Stimulated activated naive CD8-positive, alpha-beta T cell treated with anti-CD3 and anti-CD28 coated beads, Interleukin-15, amount 100 ng/mL, for 72 hours (primary cell): ENCODE measurements at regions not wholly inside any gene's neighbourhood (a gene's known extent, or its start where the extent isn't known, plus 50 kb on each side); places are given as distances from the start of the nearest gene placed in this dataset.
"Not testable (repeated sequence)": the region's sequence is repeated elsewhere in the genome, so short reads cannot be mapped to it uniquely, and the experiment has no call there.

Experiments
- ATAC-seq: fragments of 150-1000 bp; cut with Tn5 transposase; 2 replicates; pipeline ENCODE4 v1.10.0; 2021; ENCODE audit warnings: mild to moderate bottlenecking, moderate library complexity
- DNase-seq, 2 donors: peaks; one replicate each; pipeline ENCODE4 v3.0.0; 2021 to 2022
- H3K27ac Mint-ChIP-seq, 2 donors: one replicate each; pipeline ENCODE4 v1.8.0; 2022; ENCODE audit warnings: mild to moderate bottlenecking in 2 of 2, mixed read lengths in 2 of 2, moderate library complexity in 2 of 2
- H3K27me3 Mint-ChIP-seq: one replicate; pipeline ENCODE4 v1.8.0; 2022; ENCODE audit warnings: mixed read lengths
- H3K4me1 Mint-ChIP-seq: one replicate; pipeline ENCODE4 v1.8.0; 2022; ENCODE audit warnings: mild to moderate bottlenecking, mixed read lengths
- H3K4me3 Mint-ChIP-seq, 2 donors: one replicate each; pipeline ENCODE4 v1.8.0; 2022; ENCODE audit warnings: mild to moderate bottlenecking in 2 of 2, mixed read lengths in 2 of 2, moderate library complexity in 1 of 2
- H3K9me3 Mint-ChIP-seq, 2 donors: one replicate each; pipeline ENCODE4 v1.8.0; 2022; ENCODE audit warnings: mixed read lengths in 2 of 2

- no peaks in the 10 kb centered on the region for H3K9me3 Mint-ChIP-seq
- no peak for DNase-seq
- no peak overlapping the region for H3K4me3 Mint-ChIP-seq
- no peaks in the 10 kb centered on the region for H3K4me1 Mint-ChIP-seq
- H3K27ac Mint-ChIP-seq: no peak overlapping the region
- no peak for ATAC-seq
- peaks cover 26% of the 10 kb centered on the region for H3K27me3 Mint-ChIP-seq
These were observed 147.1 kb upstream of the SH3BP4 start for GRCh38 chr2:234804704-234805103.

GRCh38 chr2:234802845-234803171 lies 149.0 kb upstream of the SH3BP4 start:
- no peak for DNase-seq
- Mint-ChIP-seq H3K27ac (no peak overlapping the region), H3K9me3 (no peaks in the 10 kb centered on the region), H3K27me3 (peaks cover 24% of the 10 kb centered on the region), H3K4me3 (no peak overlapping the region), H3K4me1 (no peaks in the 10 kb centered on the region)
- ATAC-seq: no peak

GRCh38 chr2:234802071-234802844 lies 149.6 kb upstream of the SH3BP4 start:
- DNase-seq: no peak

GRCh38 chr2:234797566-234798250 lies 154.1 kb upstream of the SH3BP4 start:
- peaks cover 24% of the 10 kb centered on the region for H3K27me3 Mint-ChIP-seq
- H3K9me3 Mint-ChIP-seq: no peaks in the 10 kb centered on the region
- no peak overlapping the region for H3K27ac Mint-ChIP-seq
- DNase-seq (no peak), ATAC-seq (no peak)
- H3K4me3 Mint-ChIP-seq: no peak overlapping the region
- H3K4me1 Mint-ChIP-seq: no peaks in the 10 kb centered on the region

More at GRCh38 chr2:234802071-234802844, 149.6 kb upstream of the SH3BP4 start:
- ATAC-seq: no peak
- no peak overlapping the region for H3K4me3 Mint-ChIP-seq
- H3K27me3 Mint-ChIP-seq: peaks cover 24% of the 10 kb centered on the region
- H3K9me3 Mint-ChIP-seq: no peaks in the 10 kb centered on the region
- no peak overlapping the region for H3K27ac Mint-ChIP-seq
- no peaks in the 10 kb centered on the region for H3K4me1 Mint-ChIP-seq

GRCh38 chr2:234796045-234796591 lies 155.7 kb upstream of the SH3BP4 start:
- peaks cover 24% of the 10 kb centered on the region for H3K27me3 Mint-ChIP-seq
- H3K4me3 Mint-ChIP-seq: no peak overlapping the region
- H3K27ac Mint-ChIP-seq: no peak overlapping the region
- no peaks in the 10 kb centered on the region for H3K9me3 Mint-ChIP-seq
- no peaks in the 10 kb centered on the region for H3K4me1 Mint-ChIP-seq
- no peak for ATAC-seq
- no peak for DNase-seq

- Mint-ChIP-seq H3K4me1 (no peaks in the 10 kb centered on the region), H3K9me3 (no peaks in the 10 kb centered on the region), H3K4me3 (no peak overlapping the region), H3K27ac (peak overlapping the region in 1 of 2 donors; percentile 2), H3K27me3 (peaks cover 17% of the 10 kb centered on the region)
- no peak for ATAC-seq
- DNase-seq: no peak
These were observed 156.4 kb upstream of the SH3BP4 start for GRCh38 chr2:234795272-234795920.

- no peak overlapping the region for H3K4me3 Mint-ChIP-seq
- H3K27me3 Mint-ChIP-seq: peaks cover 11% of the 10 kb centered on the region
- H3K9me3 Mint-ChIP-seq: no peaks in the 10 kb centered on the region
- DNase-seq (no peak), ATAC-seq (no peak)
- H3K4me1 Mint-ChIP-seq: no peaks in the 10 kb centered on the region
- H3K27ac Mint-ChIP-seq: peak overlapping the region in 1 of 2 donors; percentile 2
These were observed 157.0 kb upstream of the SH3BP4 start for GRCh38 chr2:234794866-234795265.

GRCh38 chr2:234793212-234793785 lies 158.5 kb upstream of the SH3BP4 start:
- ATAC-seq: no peak
- no peak for DNase-seq
- H3K27me3 Mint-ChIP-seq: peaks cover under 1% of the 10 kb centered on the region
- H3K27ac Mint-ChIP-seq: no peak overlapping the region
- no peaks in the 10 kb centered on the region for H3K9me3 Mint-ChIP-seq
- H3K4me3 Mint-ChIP-seq: no peak overlapping the region
- H3K4me1 Mint-ChIP-seq: no peaks in the 10 kb centered on the region

- Mint-ChIP-seq H3K9me3 (no peaks in the 10 kb centered on the region), H3K27me3 (no peaks in the 10 kb centered on the region), H3K4me3 (no peak overlapping the region), H3K27ac (no peak overlapping the region), H3K4me1 (no peaks in the 10 kb centered on the region)
- no peak for DNase-seq
- ATAC-seq: no peak
These were observed 159.2 kb upstream of the SH3BP4 start for GRCh38 chr2:234792621-234793022.

GRCh38 chr2:234792096-234792495 lies 159.7 kb upstream of the SH3BP4 start:
- H3K4me1 Mint-ChIP-seq, H3K4me3 Mint-ChIP-seq, DNase-seq, H3K27me3 Mint-ChIP-seq, H3K27ac Mint-ChIP-seq, H3K9me3 Mint-ChIP-seq, ATAC-seq: not testable (repeated sequence)

GRCh38 chr2:234790380-234790779 lies 161.4 kb upstream of the SH3BP4 start:
- DNase-seq (no peak), ATAC-seq (no peak)
- Mint-ChIP-seq H3K4me3 (no peak overlapping the region), H3K27ac (peak overlapping the region; percentile 14 to 49), H3K9me3 (no peaks in the 10 kb centered on the region), H3K4me1 (no peaks in the 10 kb centered on the region), H3K27me3 (no peaks in the 10 kb centered on the region)

GRCh38 chr2:234789556-234790325 lies 162.1 kb upstream of the SH3BP4 start:
- no peak for DNase-seq
- Mint-ChIP-seq H3K27ac (peak overlapping the region in 1 of 2 donors; percentile 7), H3K9me3 (no peaks in the 10 kb centered on the region), H3K4me3 (no peak overlapping the region), H3K27me3 (no peaks in the 10 kb centered on the region), H3K4me1 (no peaks in the 10 kb centered on the region)
- no peak for ATAC-seq

GRCh38 chr2:234788841-234789240 lies 163.0 kb upstream of the SH3BP4 start:
- H3K4me3 Mint-ChIP-seq: no peak overlapping the region
- peaks cover 4 to 8% of the 10 kb centered on the region in 2 donors for H3K9me3 Mint-ChIP-seq
- no peak overlapping the region for H3K27ac Mint-ChIP-seq
- no peaks in the 10 kb centered on the region for H3K4me1 Mint-ChIP-seq
- DNase-seq (no peak), ATAC-seq (no peak)
- no peaks in the 10 kb centered on the region for H3K27me3 Mint-ChIP-seq

- peaks cover 9 to 13% of the 10 kb centered on the region in 2 donors for H3K9me3 Mint-ChIP-seq
These were observed 163.4 kb upstream of the SH3BP4 start for GRCh38 chr2:234788381-234788780.

GRCh38 chr2:234787114-234787513 lies 164.7 kb upstream of the SH3BP4 start:
- Mint-ChIP-seq H3K9me3 (peaks cover 20 to 21% of the 10 kb centered on the region in 2 donors), H3K4me3 (no peak overlapping the region), H3K4me1 (no peaks in the 10 kb centered on the region), H3K27me3 (no peaks in the 10 kb centered on the region), H3K27ac (no peak overlapping the region)
- ATAC-seq (no peak), DNase-seq (no peak)

More at GRCh38 chr2:234788381-234788780, 163.4 kb upstream of the SH3BP4 start:
- ATAC-seq: no peak
- Mint-ChIP-seq H3K27me3 (no peaks in the 10 kb centered on the region), H3K4me3 (no peak overlapping the region), H3K4me1 (no peaks in the 10 kb centered on the region), H3K27ac (no peak overlapping the region)
- no peak for DNase-seq
